ENCODE measurements at regions not wholly inside any gene's neighbourhood (a gene's known extent, or its start where the extent isn't known, plus 50 kb on each side); places are given as distances from the start of the nearest gene placed in this dataset.
"Not testable (repeated sequence)": the region's sequence is repeated elsewhere in the genome, so short reads cannot be mapped to it uniquely, and the experiment has no call there.

GRCh38 chr16:17564856-17565255 is 94.1 kb upstream of the XYLT1 start:
- Mint-ChIP-seq H3K36me3 (no peaks in the 10 kb centered on the region), H3K4me3 (no peak overlapping the region), H3K9me3 (ENCODE audit: low read depth) (no peaks in the 10 kb centered on the region), H3K27ac (no peak overlapping the region), H3K4me1 (ENCODE audit: low read depth) (no peaks in the 10 kb centered on the region), H3K27me3 (peaks cover 3% of the 10 kb centered on the region)

GRCh38 chr16:17563323-17564091 is 92.7 kb upstream of the XYLT1 start:
- no peaks in the 10 kb centered on the region for H3K4me1 Mint-ChIP-seq (ENCODE audit: low read depth)
- no peaks in the 10 kb centered on the region for H3K9me3 Mint-ChIP-seq (ENCODE audit: low read depth)
- no peaks in the 10 kb centered on the region for H3K36me3 Mint-ChIP-seq
- no peak overlapping the region for H3K27ac Mint-ChIP-seq
- H3K4me3 Mint-ChIP-seq = no peak overlapping the region
- peaks cover 4% of the 10 kb centered on the region for H3K27me3 Mint-ChIP-seq

GRCh38 chr16:17561056-17561455 is 90.3 kb upstream of the XYLT1 start:
- Mint-ChIP-seq H3K27ac (no peak overlapping the region), H3K4me1 (ENCODE audit: low read depth) (no peaks in the 10 kb centered on the region), H3K9me3 (ENCODE audit: low read depth) (no peaks in the 10 kb centered on the region), H3K36me3 (no peaks in the 10 kb centered on the region), H3K27me3 (peaks cover 8% of the 10 kb centered on the region), H3K4me3 (no peak overlapping the region)

- Mint-ChIP-seq H3K27ac (no peak overlapping the region), H3K4me3 (no peak overlapping the region), H3K27me3 (peaks cover 8% of the 10 kb centered on the region), H3K36me3 (no peaks in the 10 kb centered on the region), H3K9me3 (ENCODE audit: low read depth) (no peaks in the 10 kb centered on the region), H3K4me1 (ENCODE audit: low read depth) (no peaks in the 10 kb centered on the region)
These were observed 89.8 kb upstream of the XYLT1 start for GRCh38 chr16:17560548-17560947.

- Mint-ChIP-seq H3K36me3 (no peaks in the 10 kb centered on the region), H3K27me3 (peaks cover 11% of the 10 kb centered on the region), H3K4me1 (ENCODE audit: low read depth) (no peaks in the 10 kb centered on the region), H3K4me3 (no peak overlapping the region), H3K27ac (no peak overlapping the region), H3K9me3 (ENCODE audit: low read depth) (no peaks in the 10 kb centered on the region)
These were observed 88.6 kb upstream of the XYLT1 start for GRCh38 chr16:17559394-17559793.

GRCh38 chr16:17557949-17558348 is 87.2 kb upstream of the XYLT1 start:
- H3K27ac Mint-ChIP-seq = no peak overlapping the region
- H3K4me3 Mint-ChIP-seq = no peak overlapping the region
- peaks cover 11% of the 10 kb centered on the region for H3K27me3 Mint-ChIP-seq

GRCh38 chr16:17557480-17557879 is 86.7 kb upstream of the XYLT1 start:
- no peak overlapping the region for H3K4me3 Mint-ChIP-seq
- H3K4me1 Mint-ChIP-seq (ENCODE audit: low read depth) = no peaks in the 10 kb centered on the region
- no peaks in the 10 kb centered on the region for H3K36me3 Mint-ChIP-seq
- H3K27ac Mint-ChIP-seq = no peak overlapping the region
- peaks cover 8% of the 10 kb centered on the region for H3K27me3 Mint-ChIP-seq
- no peaks in the 10 kb centered on the region for H3K9me3 Mint-ChIP-seq (ENCODE audit: low read depth)

More at GRCh38 chr16:17557949-17558348, 87.2 kb upstream of the XYLT1 start:
- no peaks in the 10 kb centered on the region for H3K4me1 Mint-ChIP-seq (ENCODE audit: low read depth)
- H3K9me3 Mint-ChIP-seq (ENCODE audit: low read depth) = no peaks in the 10 kb centered on the region
- H3K36me3 Mint-ChIP-seq = no peaks in the 10 kb centered on the region

- no peaks in the 10 kb centered on the region for H3K36me3 Mint-ChIP-seq
- H3K27ac Mint-ChIP-seq = no peak overlapping the region
- H3K4me1 Mint-ChIP-seq (ENCODE audit: low read depth) = no peaks in the 10 kb centered on the region
- H3K27me3 Mint-ChIP-seq = peaks cover 10% of the 10 kb centered on the region
- H3K4me3 Mint-ChIP-seq = no peak overlapping the region
- H3K9me3 Mint-ChIP-seq (ENCODE audit: low read depth) = no peaks in the 10 kb centered on the region
These were observed 85.7 kb upstream of the XYLT1 start for GRCh38 chr16:17556276-17557052.

- Mint-ChIP-seq H3K4me3 (no peak overlapping the region), H3K9me3 (ENCODE audit: low read depth) (no peaks in the 10 kb centered on the region), H3K27me3 (peaks cover 10% of the 10 kb centered on the region), H3K4me1 (ENCODE audit: low read depth) (no peaks in the 10 kb centered on the region), H3K36me3 (no peaks in the 10 kb centered on the region), H3K27ac (no peak overlapping the region)
These were observed 84.4 kb upstream of the XYLT1 start for GRCh38 chr16:17555176-17555575.

GRCh38 chr16:17552351-17552750 is 81.6 kb upstream of the XYLT1 start:
- H3K27ac Mint-ChIP-seq = no peak overlapping the region
- no peaks in the 10 kb centered on the region for H3K4me1 Mint-ChIP-seq (ENCODE audit: low read depth)
- H3K27me3 Mint-ChIP-seq = peaks cover 6% of the 10 kb centered on the region
- no peaks in the 10 kb centered on the region for H3K9me3 Mint-ChIP-seq (ENCODE audit: low read depth)
- no peak overlapping the region for H3K4me3 Mint-ChIP-seq
- no peaks in the 10 kb centered on the region for H3K36me3 Mint-ChIP-seq

GRCh38 chr16:17551682-17552081 is 80.9 kb upstream of the XYLT1 start:
- H3K27ac Mint-ChIP-seq; H3K27me3 Mint-ChIP-seq; H3K4me1 Mint-ChIP-seq (ENCODE audit: low read depth); H3K9me3 Mint-ChIP-seq (ENCODE audit: low read depth); H3K4me3 Mint-ChIP-seq; H3K36me3 Mint-ChIP-seq: not testable (repeated sequence)

GRCh38 chr16:17548825-17549224 is 78.1 kb upstream of the XYLT1 start:
- H3K27ac Mint-ChIP-seq = no peak overlapping the region
- peaks cover 3% of the 10 kb centered on the region for H3K36me3 Mint-ChIP-seq
- no peak overlapping the region for H3K4me3 Mint-ChIP-seq
- peaks cover 2% of the 10 kb centered on the region for H3K27me3 Mint-ChIP-seq
- no peaks in the 10 kb centered on the region for H3K9me3 Mint-ChIP-seq (ENCODE audit: low read depth)
- H3K4me1 Mint-ChIP-seq (ENCODE audit: low read depth) = no peaks in the 10 kb centered on the region

- H3K27me3 Mint-ChIP-seq = peaks cover under 1% of the 10 kb centered on the region
- H3K9me3 Mint-ChIP-seq (ENCODE audit: low read depth) = no peaks in the 10 kb centered on the region
- no peaks in the 10 kb centered on the region for H3K4me1 Mint-ChIP-seq (ENCODE audit: low read depth)
- H3K27ac Mint-ChIP-seq = no peak overlapping the region
- H3K4me3 Mint-ChIP-seq = no peak overlapping the region
- peaks cover 6% of the 10 kb centered on the region for H3K36me3 Mint-ChIP-seq
These were observed 74.0 kb upstream of the XYLT1 start for GRCh38 chr16:17544785-17545184.

GRCh38 chr16:17544304-17544703 is 73.5 kb upstream of the XYLT1 start:
- no peaks in the 10 kb centered on the region for H3K9me3 Mint-ChIP-seq (ENCODE audit: low read depth)
- H3K27ac Mint-ChIP-seq = no peak overlapping the region
- peaks cover 2% of the 10 kb centered on the region for H3K27me3 Mint-ChIP-seq
- H3K4me1 Mint-ChIP-seq (ENCODE audit: low read depth) = no peaks in the 10 kb centered on the region
- peaks cover 6% of the 10 kb centered on the region for H3K36me3 Mint-ChIP-seq
- H3K4me3 Mint-ChIP-seq = no peak overlapping the region

GRCh38 chr16:17543073-17543472 is 72.3 kb upstream of the XYLT1 start:
- Mint-ChIP-seq H3K27ac (no peak overlapping the region), H3K9me3 (ENCODE audit: low read depth) (no peaks in the 10 kb centered on the region), H3K4me3 (no peak overlapping the region), H3K27me3 (peaks cover 2% of the 10 kb centered on the region), H3K4me1 (ENCODE audit: low read depth) (no peaks in the 10 kb centered on the region), H3K36me3 (peaks cover 6% of the 10 kb centered on the region)

Data from activated naive CD8-positive, alpha-beta T cell (primary cell).